Tibial nerve (tissue), 4 donors: ENCODE measurements at regions not wholly inside any gene's neighbourhood (a gene's known extent, or its start where the extent isn't known, plus 50 kb on each side); places are given as distances from the start of the nearest gene placed in this dataset.

Experiments
- DNase-seq, 2 donors: peaks; one replicate each; pipeline ENCODE4 v3.0.0-alpha.2; 2019; ENCODE audit warnings: low spot score in 2 of 2
- H3K27ac ChIP-seq, 4 donors: fragments of 200-600 bp; sonication (generic) in 3 of 4; one replicate each; pipeline ENCODE4 v1.5.1; 2017 to 2019; ENCODE audit warnings: mild to moderate bottlenecking in 1 of 4
- H3K27me3 ChIP-seq, 2 donors: fragments of 200-600 bp; sonication (generic) in 1 of 2; one replicate each; pipeline versions ENCODE4 v1.5.1 to v1.6.0; 2017 to 2019
- H3K36me3 ChIP-seq, 3 donors: fragments of 200-600 bp; sonication (generic); one replicate each; pipeline ENCODE4 v1.5.1; 2018 to 2019
- H3K4me1 ChIP-seq, 4 donors: fragments of 200-600 bp; sonication (generic) in 3 of 4; one replicate each; pipeline ENCODE4 v1.5.1; 2017 to 2019
- H3K4me3 ChIP-seq, 4 donors: fragments of 200-600 bp; sonication (generic) in 3 of 4; one replicate each; pipeline ENCODE4 v1.5.1; 2017 to 2019; ENCODE audit warnings: mild to moderate bottlenecking in 1 of 4, moderate library complexity in 1 of 4
- H3K9me3 ChIP-seq, 4 donors: fragments of 200-600 bp; sonication (generic) in 3 of 4; one replicate each; pipeline ENCODE4 v1.5.1; 2017 to 2019
- EP300 ChIP-seq, 2 donors: sonication (generic); formaldehyde crosslinking; IDR thresholded peaks; one replicate each; pipeline ENCODE4 v1.6.1; 2017; ENCODE audit warnings: antibody characterized with exemption in 2 of 2, mild to moderate bottlenecking in 1 of 2
- POLR2A ChIP-seq, 2 donors: fragments of 450-650 bp; IDR thresholded peaks; one replicate each; pipeline ENCODE4 v1.6.1; 2017; ENCODE audit warnings: antibody characterized with exemption in 2 of 2, mild to moderate bottlenecking in 2 of 2, moderate library complexity in 2 of 2
- WGBS, 2 donors: methylation state at CpG; one replicate each; pipeline ENCODE4 v1.1.5; 2018; 5-methylcytosine and 5-hydroxymethylcytosine counted together
- TF ChIP-seq, protein P1 (sequence below), 5 experiments: fragments of 200-600 bp in 3 of 5; fragments of 450-650 bp in 2 of 5; sonication (generic) in 3 of 5; IDR thresholded peaks; one replicate each; pipeline ENCODE4 v1.5.1; 2016 to 2019; ENCODE audit warnings: antibody characterized with exemption in 5 of 5, mild to moderate bottlenecking in 3 of 5, moderate library complexity in 2 of 5

DNA sequence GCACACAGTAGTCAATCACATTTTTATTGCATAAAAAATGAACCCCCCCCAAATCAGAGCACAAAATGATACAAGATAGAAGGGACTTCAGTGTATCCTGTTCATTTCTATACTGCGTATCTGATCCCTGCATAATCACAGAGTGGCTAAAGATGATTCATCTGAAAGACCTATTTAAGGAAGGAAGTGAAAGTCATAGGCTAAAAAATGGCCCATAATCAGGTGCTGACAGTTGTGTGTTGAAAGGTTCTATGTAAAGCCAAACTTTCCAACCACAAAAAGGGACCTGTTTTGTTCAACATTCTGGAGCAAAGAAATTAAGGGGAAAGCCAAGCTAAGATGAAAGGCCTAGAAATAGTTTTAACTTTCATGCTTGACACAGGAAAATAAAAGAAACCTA lies 147.8 kb upstream of the ATP2B1 start:
- no peak overlapping the region for H3K4me3 ChIP-seq
- no peaks in the 10 kb centered on the region for H3K27me3 ChIP-seq
- no peak overlapping the region for H3K27ac ChIP-seq
- TF ChIP-seq, protein P1, sequence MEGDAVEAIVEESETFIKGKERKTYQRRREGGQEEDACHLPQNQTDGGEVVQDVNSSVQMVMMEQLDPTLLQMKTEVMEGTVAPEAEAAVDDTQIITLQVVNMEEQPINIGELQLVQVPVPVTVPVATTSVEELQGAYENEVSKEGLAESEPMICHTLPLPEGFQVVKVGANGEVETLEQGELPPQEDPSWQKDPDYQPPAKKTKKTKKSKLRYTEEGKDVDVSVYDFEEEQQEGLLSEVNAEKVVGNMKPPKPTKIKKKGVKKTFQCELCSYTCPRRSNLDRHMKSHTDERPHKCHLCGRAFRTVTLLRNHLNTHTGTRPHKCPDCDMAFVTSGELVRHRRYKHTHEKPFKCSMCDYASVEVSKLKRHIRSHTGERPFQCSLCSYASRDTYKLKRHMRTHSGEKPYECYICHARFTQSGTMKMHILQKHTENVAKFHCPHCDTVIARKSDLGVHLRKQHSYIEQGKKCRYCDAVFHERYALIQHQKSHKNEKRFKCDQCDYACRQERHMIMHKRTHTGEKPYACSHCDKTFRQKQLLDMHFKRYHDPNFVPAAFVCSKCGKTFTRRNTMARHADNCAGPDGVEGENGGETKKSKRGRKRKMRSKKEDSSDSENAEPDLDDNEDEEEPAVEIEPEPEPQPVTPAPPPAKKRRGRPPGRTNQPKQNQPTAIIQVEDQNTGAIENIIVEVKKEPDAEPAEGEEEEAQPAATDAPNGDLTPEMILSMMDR (IDR thresholded peaks at IDR 0.05), result no peak
- no peak for TF ChIP-seq POLR2A (IDR thresholded peaks at IDR 0.05)
- TF ChIP-seq EP300 (IDR thresholded peaks at IDR 0.05), result no peak
- H3K4me1 ChIP-seq, result peaks cover 0 to 5% (median 0%) of the 10 kb centered on the region in 4 donors
- 80 to 86% methylated on average over 1 of the region's 1 CpG for WGBS, 2 donors
- H3K36me3 ChIP-seq, result no peaks in the 10 kb centered on the region
- no peak for DNase-seq
- H3K9me3 ChIP-seq, result no peaks in the 10 kb centered on the region

DNA sequence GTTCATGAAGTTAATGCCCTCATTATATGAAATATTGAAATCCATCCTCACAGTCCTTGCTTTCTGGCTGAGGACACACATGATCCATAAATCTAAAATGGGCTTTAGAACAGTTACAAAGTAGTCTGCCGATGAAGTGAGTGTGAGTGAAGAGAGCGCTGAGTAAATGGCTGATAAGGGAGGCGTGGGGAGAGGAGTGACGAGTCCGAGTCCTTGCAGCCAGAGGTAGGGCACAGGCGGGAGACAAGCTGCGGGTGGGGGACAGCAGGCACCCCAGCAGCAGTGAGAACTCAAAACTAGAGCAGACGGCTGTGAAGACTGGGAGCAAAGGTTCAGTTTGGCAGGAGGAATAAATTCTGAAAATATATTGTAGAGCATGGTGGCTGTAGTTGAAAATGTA lies 140.1 kb upstream of the ATP2B1 start:
- Histone ChIP-seq H3K9me3 (no peaks in the 10 kb centered on the region), H3K4me3 (no peak overlapping the region), H3K4me1 (no peaks in the 10 kb centered on the region), H3K27ac (no peak overlapping the region), H3K36me3 (no peaks in the 10 kb centered on the region), H3K27me3 (no peaks in the 10 kb centered on the region)
- no peak for TF ChIP-seq EP300 (IDR thresholded peaks at IDR 0.05)
- TF ChIP-seq, protein P1 (IDR thresholded peaks at IDR 0.05), result no peak
- no peak for TF ChIP-seq POLR2A (IDR thresholded peaks at IDR 0.05)
- WGBS, 2 donors, result 89 to 91% methylated on average over 8 of the region's 8 CpGs
- DNase-seq, result no peak

DNA sequence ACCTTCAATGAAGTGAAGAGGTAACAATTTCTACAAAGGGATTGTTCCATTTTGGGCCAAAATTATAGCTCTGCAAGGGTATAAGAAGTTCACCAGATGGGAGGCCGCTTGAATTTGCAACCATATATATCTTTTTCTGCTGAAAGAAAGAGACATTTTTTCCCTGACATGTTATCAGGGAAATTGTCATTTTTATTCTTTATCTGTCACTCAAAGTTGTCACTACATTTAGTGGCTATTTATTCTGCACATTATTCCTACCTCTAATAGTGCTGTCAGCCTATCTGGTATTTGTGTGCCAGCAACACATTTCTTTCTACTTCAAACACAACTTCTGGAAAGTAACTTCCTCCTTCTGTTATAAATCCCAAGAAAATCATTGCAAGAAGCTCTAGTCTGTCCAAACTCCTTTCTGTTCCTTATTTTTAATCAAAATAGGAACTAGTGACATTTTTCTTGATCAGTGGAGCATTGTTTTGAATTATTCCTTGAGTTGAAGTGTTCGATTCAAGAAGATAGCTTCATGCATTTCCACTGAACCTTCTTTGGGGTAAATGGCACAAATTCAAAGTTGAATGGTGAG lies 137.9 kb upstream of the ATP2B1 start:
- no peaks in the 10 kb centered on the region for H3K9me3 ChIP-seq
- no peak for DNase-seq
- H3K27ac ChIP-seq, result no peak overlapping the region
- 79 to 82% methylated on average over 2 of the region's 2 CpGs for WGBS, 2 donors
- H3K4me1 ChIP-seq, result no peaks in the 10 kb centered on the region
- no peak overlapping the region for H3K4me3 ChIP-seq
- TF ChIP-seq POLR2A (IDR thresholded peaks at IDR 0.05), result no peak
- TF ChIP-seq, protein P1 (IDR thresholded peaks at IDR 0.05), result no peak
- TF ChIP-seq EP300 (IDR thresholded peaks at IDR 0.05), result no peak
- H3K27me3 ChIP-seq, result no peaks in the 10 kb centered on the region
- no peaks in the 10 kb centered on the region for H3K36me3 ChIP-seq

DNA sequence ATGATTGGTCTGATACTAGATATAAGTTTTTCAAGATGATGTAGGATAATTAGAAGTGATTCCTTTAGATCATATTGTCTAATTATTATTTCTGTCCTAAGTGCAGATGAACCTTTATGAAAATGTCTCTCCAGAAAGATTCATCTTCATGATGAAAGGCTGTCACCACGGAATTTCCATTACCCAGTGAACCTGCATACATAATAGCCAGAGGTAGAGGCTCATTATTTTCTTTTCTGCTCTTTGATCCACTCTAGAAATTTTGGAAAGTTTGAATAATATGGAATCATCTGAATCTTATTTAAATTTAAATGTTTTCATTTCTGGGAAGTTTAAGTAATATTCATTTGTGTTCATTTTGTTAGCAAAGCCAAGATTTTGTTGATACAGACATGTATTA lies 137.1 kb upstream of the ATP2B1 start:
- H3K4me1 ChIP-seq, result no peaks in the 10 kb centered on the region
- no peak overlapping the region for H3K27ac ChIP-seq
- no peaks in the 10 kb centered on the region for H3K27me3 ChIP-seq
- H3K9me3 ChIP-seq, result no peaks in the 10 kb centered on the region
- TF ChIP-seq, protein P1 (IDR thresholded peaks at IDR 0.05), result no peak
- TF ChIP-seq EP300 (IDR thresholded peaks at IDR 0.05) (no peak), POLR2A (IDR thresholded peaks at IDR 0.05) (no peak)
- no peaks in the 10 kb centered on the region for H3K36me3 ChIP-seq
- H3K4me3 ChIP-seq, result no peak overlapping the region
- no peak for DNase-seq
- WGBS, 2 donors, result 76 to 92% methylated on average over 1 of the region's 1 CpG

DNA sequence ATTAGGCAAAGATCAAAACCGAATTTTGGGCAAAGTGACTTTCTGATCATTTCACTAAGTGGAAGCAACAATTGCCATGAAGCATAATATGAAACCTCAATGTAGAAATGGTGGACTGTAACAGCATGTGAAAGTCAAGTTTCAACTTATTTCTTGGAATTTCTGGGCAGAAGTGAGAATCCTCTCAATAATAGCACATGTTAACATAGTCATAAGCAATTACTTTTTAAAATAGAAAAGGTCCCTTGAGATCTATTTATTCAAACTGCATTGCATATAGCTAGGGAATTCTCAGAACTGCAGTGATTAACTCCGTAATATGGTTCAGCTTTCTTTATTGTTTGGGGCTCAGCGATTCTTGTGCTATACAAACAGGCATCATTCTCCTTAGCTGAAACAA lies 136.7 kb upstream of the ATP2B1 start:
- no peak for DNase-seq
- WGBS, 2 donors, result 83 to 84% methylated on average over 3 of the region's 3 CpGs
- H3K27me3 ChIP-seq, result no peaks in the 10 kb centered on the region

More for the DNA sequence above, 136.7 kb upstream of the ATP2B1 start:
- H3K9me3 ChIP-seq, result no peaks in the 10 kb centered on the region
- no peak for TF ChIP-seq EP300 (IDR thresholded peaks at IDR 0.05)
- no peak for TF ChIP-seq POLR2A (IDR thresholded peaks at IDR 0.05)
- TF ChIP-seq, protein P1 (IDR thresholded peaks at IDR 0.05), result no peak
- no peaks in the 10 kb centered on the region for H3K36me3 ChIP-seq
- no peak overlapping the region for H3K27ac ChIP-seq
- H3K4me1 ChIP-seq, result no peaks in the 10 kb centered on the region
- no peak overlapping the region for H3K4me3 ChIP-seq
